Inflammatory macrophage treated with lipopolysaccharide for 1 hour (primary cell): ENCODE measurements at regions not wholly inside any gene's neighbourhood (a gene's known extent, or its start where the extent isn't known, plus 50 kb on each side); places are given as distances from the start of the nearest gene placed in this dataset.
"Not testable (repeated sequence)": the region's sequence is repeated elsewhere in the genome, so short reads cannot be mapped to it uniquely, and the experiment has no call there.

Source experiments
- DNase-seq, 2 donors: peaks; one replicate each; pipeline ENCODE4 v3.0.0-alpha.2; 2020 to 2022

- DNase-seq: not testable (repeated sequence)
These were observed 106.0 kb upstream of the PODXL start for GRCh38 chr7:131662301-131662873.

DNA sequence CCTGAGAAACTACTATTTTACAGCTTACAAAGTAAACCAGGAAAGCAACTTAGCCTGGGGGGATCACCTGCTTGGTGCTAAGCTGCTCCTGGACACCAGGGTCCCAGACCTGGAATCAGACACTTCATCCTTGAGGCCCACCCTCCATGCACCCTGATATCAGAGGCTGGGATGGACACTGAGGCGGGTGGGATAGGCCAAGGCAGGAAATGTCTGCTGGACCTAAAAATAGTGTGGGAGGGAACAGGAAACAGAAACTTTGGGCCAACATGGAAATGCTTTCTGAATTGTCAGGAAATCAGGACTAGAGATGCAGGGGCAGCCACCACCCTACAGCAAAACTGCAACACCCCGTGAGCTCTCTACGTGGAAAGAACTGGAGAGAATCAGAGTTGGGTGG, 101.5 kb upstream of the PODXL start:
- no peak for DNase-seq

GRCh38 chr7:131656980-131657723, 100.7 kb upstream of the PODXL start:
- no peak for DNase-seq

GRCh38 chr7:131655866-131656265, 99.4 kb upstream of the PODXL start:
- DNase-seq: no peak

- DNase-seq: no peak
These were observed 99.0 kb upstream of the PODXL start for GRCh38 chr7:131655447-131655846.

DNA sequence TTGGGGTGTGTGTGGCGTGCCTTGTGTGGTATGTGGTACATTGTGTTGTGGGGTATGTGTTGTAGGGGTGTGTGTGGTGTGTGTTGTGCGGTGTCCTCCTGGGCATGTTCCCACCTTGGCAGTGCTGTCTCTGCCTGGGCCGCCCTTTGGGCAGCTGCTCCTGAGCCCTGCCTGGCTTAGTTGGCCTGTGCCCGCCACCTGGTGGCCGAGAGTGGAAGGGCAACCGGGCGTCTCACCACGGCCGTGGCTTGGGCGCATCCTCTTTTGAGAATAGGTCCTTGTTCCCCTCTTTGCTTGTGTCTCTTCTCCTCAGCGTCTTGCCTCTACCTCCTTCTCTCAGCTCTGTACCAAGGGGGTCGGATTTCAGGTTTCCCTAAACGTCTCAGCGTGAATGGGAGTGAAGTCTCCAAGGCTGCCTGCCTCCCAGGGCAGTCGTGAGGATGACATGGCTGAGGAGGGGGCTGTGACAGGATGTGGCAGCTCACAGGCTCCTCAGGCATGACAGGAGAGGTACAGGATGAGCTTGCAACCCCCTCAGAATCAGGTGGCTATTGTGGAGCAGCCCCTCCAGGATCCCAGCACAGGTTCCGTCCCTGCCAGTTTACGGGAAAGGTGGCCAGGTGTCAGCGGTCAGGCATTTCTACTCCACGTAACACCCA, 98.4 kb upstream of the PODXL start:
- DNase-seq: peak; percentile 45 to 91

DNA sequence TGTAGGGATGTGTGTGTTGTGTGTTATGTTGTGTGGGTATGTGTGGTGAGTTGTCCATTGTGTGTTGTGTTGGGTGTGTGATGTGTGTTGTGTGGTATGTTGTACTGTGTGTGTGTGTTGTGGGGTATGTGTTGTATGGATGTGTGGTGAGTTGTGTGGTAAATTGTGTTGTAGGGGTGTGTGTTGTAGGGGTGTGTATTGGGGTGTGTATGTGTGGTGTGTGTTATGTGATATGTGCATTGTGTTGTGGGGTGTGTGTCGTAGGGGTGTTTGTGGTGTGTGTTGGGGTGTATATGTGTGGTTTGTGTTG, 97.8 kb upstream of the PODXL start:
- no peak for DNase-seq

DNA sequence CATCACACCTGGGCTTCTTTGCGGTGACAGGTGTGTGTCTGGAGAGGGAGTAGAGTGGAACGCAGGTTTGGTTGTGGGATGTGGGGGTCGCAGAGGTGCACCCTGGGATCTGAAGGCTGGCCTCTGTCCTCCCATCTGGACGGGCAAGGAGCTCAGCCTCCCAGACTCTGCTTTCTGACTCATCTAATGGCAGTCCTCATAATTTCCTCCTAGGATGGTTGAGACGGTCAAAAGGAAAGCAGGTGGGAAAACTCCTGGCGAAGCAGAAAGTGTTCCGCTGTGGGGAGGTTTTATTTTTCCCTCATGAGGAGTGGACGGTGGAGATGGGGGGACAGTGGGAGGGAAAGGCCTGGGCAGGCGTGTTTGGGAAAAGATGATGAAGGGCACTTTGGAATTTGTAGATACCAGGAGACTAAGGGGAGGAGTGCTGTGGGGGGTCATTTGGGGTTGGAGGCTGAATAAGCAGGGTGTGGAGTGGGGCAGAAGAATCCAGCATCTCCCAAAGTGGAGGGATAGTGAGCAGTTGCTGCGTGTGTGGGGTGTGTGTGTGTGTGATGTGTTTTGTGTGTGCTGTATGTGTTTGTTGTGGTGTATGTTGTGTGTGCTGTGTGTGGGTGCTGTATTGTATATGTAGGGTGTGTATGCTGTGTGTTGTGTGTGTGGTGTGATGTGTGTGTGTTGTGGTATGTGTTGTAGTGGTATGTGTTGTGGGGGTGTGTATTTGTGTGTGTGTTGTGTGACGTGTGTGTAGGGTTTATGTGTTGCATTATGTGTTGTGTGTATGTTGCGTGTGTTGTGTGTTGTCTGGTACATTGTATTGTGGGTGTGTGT, 97.2 kb upstream of the PODXL start:
- DNase-seq: no peak

- no peak for DNase-seq
These were observed 96.5 kb upstream of the PODXL start for GRCh38 chr7:131652934-131653333.

GRCh38 chr7:131652194-131652593, 95.8 kb upstream of the PODXL start:
- no peak for DNase-seq

GRCh38 chr7:131649879-131650278, 93.5 kb upstream of the PODXL start:
- no peak for DNase-seq

DNA sequence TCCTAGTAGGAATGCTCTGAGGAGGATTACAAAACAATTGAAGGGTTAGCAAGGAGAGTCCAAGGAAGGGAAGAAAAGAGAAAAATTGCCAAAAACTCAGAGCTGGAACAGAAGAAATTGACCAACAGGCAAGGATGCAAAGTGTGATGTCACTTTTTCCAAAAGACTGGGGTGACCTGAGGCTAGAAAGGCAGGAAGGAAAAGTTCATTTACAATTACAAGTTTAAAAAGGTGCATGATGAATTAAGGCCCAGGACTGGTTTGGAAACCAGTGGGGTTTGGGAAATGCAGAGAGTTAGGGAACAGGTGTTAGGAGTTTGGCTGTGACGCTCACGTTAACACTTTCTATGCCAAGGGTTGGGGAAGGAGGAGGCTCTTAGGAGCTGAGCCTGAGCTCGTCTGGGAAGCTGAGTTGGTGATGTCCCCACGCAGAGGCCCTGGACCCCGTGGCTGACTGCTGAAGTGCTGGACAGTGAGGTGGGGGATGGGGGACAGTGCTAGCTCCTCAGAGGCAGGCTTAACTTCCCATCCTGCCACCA, 92.6 kb upstream of the PODXL start:
- no peak for DNase-seq

- no peak for DNase-seq
These were observed 92.1 kb upstream of the PODXL start for GRCh38 chr7:131648491-131648890.

GRCh38 chr7:131646203-131646602, 89.8 kb upstream of the PODXL start:
- DNase-seq: no peak

GRCh38 chr7:131642429-131642828, 86.0 kb upstream of the PODXL start:
- DNase-seq: no peak

GRCh38 chr7:131640686-131641085, 84.3 kb upstream of the PODXL start:
- no peak for DNase-seq

GRCh38 chr7:131638641-131639430, 82.4 kb upstream of the PODXL start:
- no peak for DNase-seq

GRCh38 chr7:131637859-131638258, 81.4 kb upstream of the PODXL start:
- DNase-seq: no peak

DNA sequence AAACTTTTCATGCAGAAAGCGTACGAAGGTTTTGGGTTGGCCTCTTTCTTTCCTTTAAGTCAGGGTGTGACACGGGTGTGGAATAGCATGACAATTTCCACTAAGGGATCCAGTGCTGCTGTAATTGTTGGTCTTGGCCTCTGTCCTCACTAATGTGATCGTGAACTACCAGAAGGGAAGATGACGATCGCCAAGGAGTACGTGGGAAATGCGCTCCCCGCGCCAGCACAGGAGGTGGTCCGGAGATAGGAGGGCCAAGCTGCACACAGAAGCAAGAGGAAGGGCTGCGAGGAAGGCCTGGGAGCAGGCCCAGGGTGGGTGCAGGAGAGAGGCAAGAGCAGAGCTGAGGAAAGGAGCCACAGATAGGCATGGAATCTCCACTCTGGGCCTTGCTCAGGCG, 79.7 kb upstream of the PODXL start:
- no peak for DNase-seq

- not testable (repeated sequence) for DNase-seq
These were observed 77.8 kb upstream of the PODXL start for GRCh38 chr7:131634197-131634596.

DNA sequence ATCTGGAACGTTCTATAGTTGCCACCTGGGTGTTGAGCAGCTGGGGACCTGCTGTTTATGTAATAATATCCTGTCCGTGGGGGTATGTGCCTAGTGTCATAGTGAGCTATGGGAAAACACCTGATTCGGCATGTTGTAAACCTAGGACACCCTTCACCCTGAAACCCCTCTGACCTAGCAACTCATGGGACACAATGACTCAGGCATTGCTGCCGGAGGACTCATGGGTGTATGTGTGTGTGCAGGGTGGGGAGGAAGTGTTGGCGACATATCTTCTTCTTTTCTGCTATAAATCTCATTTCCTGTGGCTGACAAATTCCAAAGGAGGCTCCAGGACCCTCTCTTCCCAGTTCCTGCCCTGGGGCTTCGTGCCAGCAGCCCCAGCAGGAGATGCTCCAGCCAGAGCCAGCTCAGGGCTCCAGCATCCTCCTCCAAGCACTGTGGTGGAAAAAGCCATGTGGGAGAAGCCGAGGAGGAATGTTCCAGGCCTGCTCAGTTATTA, 77.0 kb upstream of the PODXL start:
- DNase-seq: peak; percentile 23 to 85

DNA sequence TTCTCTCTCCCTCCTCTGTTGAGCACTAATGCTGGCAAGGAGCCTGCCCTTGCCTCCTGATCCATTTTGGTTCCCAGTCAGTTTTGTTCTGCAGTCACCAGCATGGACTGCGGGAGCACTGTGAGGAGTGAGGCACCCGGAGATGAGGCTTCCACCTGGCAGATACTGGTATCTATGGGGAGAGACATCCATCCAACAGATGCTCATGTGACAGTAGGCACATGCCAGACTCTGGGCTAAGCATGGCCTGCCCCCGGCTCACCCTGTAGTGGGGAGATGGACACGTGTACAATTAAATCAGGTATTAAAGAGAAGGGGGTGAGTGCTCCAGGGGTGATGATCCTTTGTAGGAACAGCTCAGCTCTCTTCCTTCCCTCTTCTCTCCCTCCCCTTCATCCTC, 74.0 kb upstream of the PODXL start:
- no peak for DNase-seq
